ENCODE measurements at regions not wholly inside any gene's neighbourhood (a gene's known extent, or its start where the extent isn't known, plus 50 kb on each side); places are given as distances from the start of the nearest gene placed in this dataset.

GRCh38 chr2:163157891-163158496 lies 319.4 kb upstream of the KCNH7 start:
- no peaks in the 10 kb centered on the region for H3K27me3 ChIP-seq (ENCODE audit: insufficient read depth, low read length)
- no peaks in the 10 kb centered on the region for H3K9me2 ChIP-seq (ENCODE audit: low read depth, low read length)

GRCh38 chr2:163157411-163157810 lies 318.8 kb upstream of the KCNH7 start:
- H3K27me3 ChIP-seq (ENCODE audit: insufficient read depth, low read length), result no peaks in the 10 kb centered on the region
- no peaks in the 10 kb centered on the region for H3F3A ChIP-seq (ENCODE audit: insufficient read depth, low read length)
- no peak overlapping the region for H3K4me3 ChIP-seq (ENCODE audit: low read depth, low read length, poor library complexity, severe bottlenecking)
- H3K9ac ChIP-seq (ENCODE audit: low read length), result no peak overlapping the region
- no peaks in the 10 kb centered on the region for H4K20me1 ChIP-seq (ENCODE audit: insufficient read depth, low read length)
- no peaks in the 10 kb centered on the region for H3K9me3 ChIP-seq (ENCODE audit: low read length)
- no peak overlapping the region for H3K27ac ChIP-seq (ENCODE audit: low read depth, low read length, poor library complexity, severe bottlenecking)
- H2AFZ ChIP-seq (ENCODE audit: low read length), result no peak overlapping the region
- H3K9me2 ChIP-seq (ENCODE audit: low read depth, low read length), result no peaks in the 10 kb centered on the region
- no peak for TF ChIP-seq EZH2 (IDR thresholded peaks at IDR 0.05; ENCODE audit: borderline replicate concordance, low read length)
- TF ChIP-seq, protein P1, sequence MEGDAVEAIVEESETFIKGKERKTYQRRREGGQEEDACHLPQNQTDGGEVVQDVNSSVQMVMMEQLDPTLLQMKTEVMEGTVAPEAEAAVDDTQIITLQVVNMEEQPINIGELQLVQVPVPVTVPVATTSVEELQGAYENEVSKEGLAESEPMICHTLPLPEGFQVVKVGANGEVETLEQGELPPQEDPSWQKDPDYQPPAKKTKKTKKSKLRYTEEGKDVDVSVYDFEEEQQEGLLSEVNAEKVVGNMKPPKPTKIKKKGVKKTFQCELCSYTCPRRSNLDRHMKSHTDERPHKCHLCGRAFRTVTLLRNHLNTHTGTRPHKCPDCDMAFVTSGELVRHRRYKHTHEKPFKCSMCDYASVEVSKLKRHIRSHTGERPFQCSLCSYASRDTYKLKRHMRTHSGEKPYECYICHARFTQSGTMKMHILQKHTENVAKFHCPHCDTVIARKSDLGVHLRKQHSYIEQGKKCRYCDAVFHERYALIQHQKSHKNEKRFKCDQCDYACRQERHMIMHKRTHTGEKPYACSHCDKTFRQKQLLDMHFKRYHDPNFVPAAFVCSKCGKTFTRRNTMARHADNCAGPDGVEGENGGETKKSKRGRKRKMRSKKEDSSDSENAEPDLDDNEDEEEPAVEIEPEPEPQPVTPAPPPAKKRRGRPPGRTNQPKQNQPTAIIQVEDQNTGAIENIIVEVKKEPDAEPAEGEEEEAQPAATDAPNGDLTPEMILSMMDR (IDR thresholded peaks at IDR 0.05; ENCODE audit: low read length), result no peak
- no peaks in the 10 kb centered on the region for H3K79me2 ChIP-seq (ENCODE audit: insufficient read depth, low read length)
- no peak overlapping the region for H3K4me2 ChIP-seq (ENCODE audit: low read length)
- no peaks in the 10 kb centered on the region for H3K4me1 ChIP-seq (ENCODE audit: insufficient read depth, low read length, severe bottlenecking)
- H3K36me3 ChIP-seq (ENCODE audit: insufficient read depth, low read length), result no peaks in the 10 kb centered on the region

More at GRCh38 chr2:163157891-163158496, 319.4 kb upstream of the KCNH7 start:
- H3K9ac ChIP-seq (ENCODE audit: low read length), result no peak overlapping the region
- H3F3A ChIP-seq (ENCODE audit: insufficient read depth, low read length), result no peaks in the 10 kb centered on the region
- no peak overlapping the region for H3K27ac ChIP-seq (ENCODE audit: low read depth, low read length, poor library complexity, severe bottlenecking)
- TF ChIP-seq, protein P1 (IDR thresholded peaks at IDR 0.05; ENCODE audit: low read length), result no peak
- no peak for TF ChIP-seq EZH2 (IDR thresholded peaks at IDR 0.05; ENCODE audit: borderline replicate concordance, low read length)
- H2AFZ ChIP-seq (ENCODE audit: low read length), result no peak overlapping the region
- H3K36me3 ChIP-seq (ENCODE audit: insufficient read depth, low read length), result no peaks in the 10 kb centered on the region
- no peaks in the 10 kb centered on the region for H4K20me1 ChIP-seq (ENCODE audit: insufficient read depth, low read length)
- no peaks in the 10 kb centered on the region for H3K9me3 ChIP-seq (ENCODE audit: low read length)
- H3K4me1 ChIP-seq (ENCODE audit: insufficient read depth, low read length, severe bottlenecking), result no peaks in the 10 kb centered on the region
- H3K79me2 ChIP-seq (ENCODE audit: insufficient read depth, low read length), result no peaks in the 10 kb centered on the region
- H3K4me2 ChIP-seq (ENCODE audit: low read length), result no peak overlapping the region
- H3K4me3 ChIP-seq (ENCODE audit: low read depth, low read length, poor library complexity, severe bottlenecking), result no peak overlapping the region

DNA sequence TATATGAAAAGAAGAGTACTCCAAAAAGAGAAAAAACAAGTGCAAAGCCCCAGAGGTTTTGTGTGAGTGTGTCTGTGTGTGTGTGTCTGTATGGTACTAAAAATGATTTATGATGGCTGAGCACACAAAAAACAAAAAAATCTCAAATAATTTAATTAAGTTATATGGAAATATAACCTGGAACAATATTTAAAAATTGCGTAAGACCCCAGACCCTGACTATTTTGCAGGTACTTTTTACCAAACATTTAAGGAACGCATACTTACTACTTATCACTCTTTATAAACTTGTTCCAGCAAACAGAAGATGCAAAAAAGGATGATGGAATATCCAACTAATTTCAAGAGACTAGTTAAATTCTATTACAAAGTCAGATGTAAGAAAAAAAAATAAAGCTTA lies 317.4 kb upstream of the KCNH7 start:
- Histone ChIP-seq H3K36me3 (ENCODE audit: insufficient read depth, low read length) (no peaks in the 10 kb centered on the region), H3K9ac (ENCODE audit: low read length) (no peak overlapping the region), H3K79me2 (ENCODE audit: insufficient read depth, low read length) (no peaks in the 10 kb centered on the region), H3K9me2 (ENCODE audit: low read depth, low read length) (no peaks in the 10 kb centered on the region), H3K4me3 (ENCODE audit: low read depth, low read length, poor library complexity, severe bottlenecking) (no peak overlapping the region), H3K4me1 (ENCODE audit: insufficient read depth, low read length, severe bottlenecking) (no peaks in the 10 kb centered on the region), H4K20me1 (ENCODE audit: insufficient read depth, low read length) (no peaks in the 10 kb centered on the region), H3K27me3 (ENCODE audit: insufficient read depth, low read length) (no peaks in the 10 kb centered on the region), H2AFZ (ENCODE audit: low read length) (no peak overlapping the region), H3K4me2 (ENCODE audit: low read length) (no peak overlapping the region), H3K9me3 (ENCODE audit: low read length) (no peaks in the 10 kb centered on the region), H3F3A (ENCODE audit: insufficient read depth, low read length) (no peaks in the 10 kb centered on the region), H3K27ac (ENCODE audit: low read depth, low read length, poor library complexity, severe bottlenecking) (no peak overlapping the region)
- TF ChIP-seq, protein P1 (IDR thresholded peaks at IDR 0.05; ENCODE audit: low read length), result no peak
- TF ChIP-seq EZH2 (IDR thresholded peaks at IDR 0.05; ENCODE audit: borderline replicate concordance, low read length), result no peak

Measured in OCI-LY1 (cell line).